ENCODE measurements at regions not wholly inside any gene's neighbourhood (a gene's known extent, or its start where the extent isn't known, plus 50 kb on each side); places are given as distances from the start of the nearest gene placed in this dataset.

GRCh38 chr18:45363196-45363595 is 252.1 kb upstream of the SLC14A2 start:
- TF ChIP-seq CTCF (IDR thresholded peaks at IDR 0.05) = no peak
- TF ChIP-seq POLR2A (IDR thresholded peaks at IDR 0.05) = no peak
